ENCODE measurements at regions not wholly inside any gene's neighbourhood (a gene's known extent, or its start where the extent isn't known, plus 50 kb on each side); places are given as distances from the start of the nearest gene placed in this dataset.

GRCh38 chr5:124521461-124522230 is 224.8 kb downstream of the ZNF608 start:
- TF ChIP-seq, protein P1, sequence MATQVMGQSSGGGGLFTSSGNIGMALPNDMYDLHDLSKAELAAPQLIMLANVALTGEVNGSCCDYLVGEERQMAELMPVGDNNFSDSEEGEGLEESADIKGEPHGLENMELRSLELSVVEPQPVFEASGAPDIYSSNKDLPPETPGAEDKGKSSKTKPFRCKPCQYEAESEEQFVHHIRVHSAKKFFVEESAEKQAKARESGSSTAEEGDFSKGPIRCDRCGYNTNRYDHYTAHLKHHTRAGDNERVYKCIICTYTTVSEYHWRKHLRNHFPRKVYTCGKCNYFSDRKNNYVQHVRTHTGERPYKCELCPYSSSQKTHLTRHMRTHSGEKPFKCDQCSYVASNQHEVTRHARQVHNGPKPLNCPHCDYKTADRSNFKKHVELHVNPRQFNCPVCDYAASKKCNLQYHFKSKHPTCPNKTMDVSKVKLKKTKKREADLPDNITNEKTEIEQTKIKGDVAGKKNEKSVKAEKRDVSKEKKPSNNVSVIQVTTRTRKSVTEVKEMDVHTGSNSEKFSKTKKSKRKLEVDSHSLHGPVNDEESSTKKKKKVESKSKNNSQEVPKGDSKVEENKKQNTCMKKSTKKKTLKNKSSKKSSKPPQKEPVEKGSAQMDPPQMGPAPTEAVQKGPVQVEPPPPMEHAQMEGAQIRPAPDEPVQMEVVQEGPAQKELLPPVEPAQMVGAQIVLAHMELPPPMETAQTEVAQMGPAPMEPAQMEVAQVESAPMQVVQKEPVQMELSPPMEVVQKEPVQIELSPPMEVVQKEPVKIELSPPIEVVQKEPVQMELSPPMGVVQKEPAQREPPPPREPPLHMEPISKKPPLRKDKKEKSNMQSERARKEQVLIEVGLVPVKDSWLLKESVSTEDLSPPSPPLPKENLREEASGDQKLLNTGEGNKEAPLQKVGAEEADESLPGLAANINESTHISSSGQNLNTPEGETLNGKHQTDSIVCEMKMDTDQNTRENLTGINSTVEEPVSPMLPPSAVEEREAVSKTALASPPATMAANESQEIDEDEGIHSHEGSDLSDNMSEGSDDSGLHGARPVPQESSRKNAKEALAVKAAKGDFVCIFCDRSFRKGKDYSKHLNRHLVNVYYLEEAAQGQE (IDR thresholded peaks at IDR 0.05) = no peak
- no peak for TF ChIP-seq YY1 (IDR thresholded peaks at IDR 0.05)
- TF ChIP-seq, protein P2, sequence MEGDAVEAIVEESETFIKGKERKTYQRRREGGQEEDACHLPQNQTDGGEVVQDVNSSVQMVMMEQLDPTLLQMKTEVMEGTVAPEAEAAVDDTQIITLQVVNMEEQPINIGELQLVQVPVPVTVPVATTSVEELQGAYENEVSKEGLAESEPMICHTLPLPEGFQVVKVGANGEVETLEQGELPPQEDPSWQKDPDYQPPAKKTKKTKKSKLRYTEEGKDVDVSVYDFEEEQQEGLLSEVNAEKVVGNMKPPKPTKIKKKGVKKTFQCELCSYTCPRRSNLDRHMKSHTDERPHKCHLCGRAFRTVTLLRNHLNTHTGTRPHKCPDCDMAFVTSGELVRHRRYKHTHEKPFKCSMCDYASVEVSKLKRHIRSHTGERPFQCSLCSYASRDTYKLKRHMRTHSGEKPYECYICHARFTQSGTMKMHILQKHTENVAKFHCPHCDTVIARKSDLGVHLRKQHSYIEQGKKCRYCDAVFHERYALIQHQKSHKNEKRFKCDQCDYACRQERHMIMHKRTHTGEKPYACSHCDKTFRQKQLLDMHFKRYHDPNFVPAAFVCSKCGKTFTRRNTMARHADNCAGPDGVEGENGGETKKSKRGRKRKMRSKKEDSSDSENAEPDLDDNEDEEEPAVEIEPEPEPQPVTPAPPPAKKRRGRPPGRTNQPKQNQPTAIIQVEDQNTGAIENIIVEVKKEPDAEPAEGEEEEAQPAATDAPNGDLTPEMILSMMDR (IDR thresholded peaks at IDR 0.05; ENCODE audit: low read depth, low read length, missing input control) = no peak
- TF ChIP-seq NR2F2 (IDR thresholded peaks at IDR 0.05) = no peak
- no peak for TF ChIP-seq SP1 (IDR thresholded peaks at IDR 0.05)
- no peak for TF ChIP-seq RAD21 (IDR thresholded peaks at IDR 0.05)
- TF ChIP-seq, protein P3, sequence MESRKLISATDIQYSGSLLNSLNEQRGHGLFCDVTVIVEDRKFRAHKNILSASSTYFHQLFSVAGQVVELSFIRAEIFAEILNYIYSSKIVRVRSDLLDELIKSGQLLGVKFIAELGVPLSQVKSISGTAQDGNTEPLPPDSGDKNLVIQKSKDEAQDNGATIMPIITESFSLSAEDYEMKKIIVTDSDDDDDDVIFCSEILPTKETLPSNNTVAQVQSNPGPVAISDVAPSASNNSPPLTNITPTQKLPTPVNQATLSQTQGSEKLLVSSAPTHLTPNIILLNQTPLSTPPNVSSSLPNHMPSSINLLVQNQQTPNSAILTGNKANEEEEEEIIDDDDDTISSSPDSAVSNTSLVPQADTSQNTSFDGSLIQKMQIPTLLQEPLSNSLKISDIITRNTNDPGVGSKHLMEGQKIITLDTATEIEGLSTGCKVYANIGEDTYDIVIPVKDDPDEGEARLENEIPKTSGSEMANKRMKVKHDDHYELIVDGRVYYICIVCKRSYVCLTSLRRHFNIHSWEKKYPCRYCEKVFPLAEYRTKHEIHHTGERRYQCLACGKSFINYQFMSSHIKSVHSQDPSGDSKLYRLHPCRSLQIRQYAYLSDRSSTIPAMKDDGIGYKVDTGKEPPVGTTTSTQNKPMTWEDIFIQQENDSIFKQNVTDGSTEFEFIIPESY (IDR thresholded peaks at IDR 0.05) = no peak
- no peak for TF ChIP-seq ATF3 (IDR thresholded peaks at IDR 0.05)
- TF ChIP-seq MAX (IDR thresholded peaks at IDR 0.05) = no peak
- no peak for TF ChIP-seq EGR1 (IDR thresholded peaks at IDR 0.05; ENCODE audit: low read depth in 2 of 2)
- TF ChIP-seq TAF1 (conservative IDR thresholded peaks at IDR 0.05) = no peak
- TF ChIP-seq GABPA (IDR thresholded peaks at IDR 0.05 in 1 of 2, conservative IDR thresholded peaks at IDR 0.05 in 1 of 2) = no peak
- TF ChIP-seq RXRA (IDR thresholded peaks at IDR 0.05) = no peak
- TF ChIP-seq FOXA1 (IDR thresholded peaks at IDR 0.05) = no peak
